Fibroblast of skin of left quadriceps (primary cell): ENCODE measurements at regions not wholly inside any gene's neighbourhood (a gene's known extent, or its start where the extent isn't known, plus 50 kb on each side); places are given as distances from the start of the nearest gene placed in this dataset.
A peak's percentile ranks its signal among the peaks of the same experiment; 100 is the strongest.
"Not testable (repeated sequence)": the region's sequence is repeated elsewhere in the genome, so short reads cannot be mapped to it uniquely, and the experiment has no call there.

Experiments used
- DNase-seq, 2 experiments: peaks; one replicate each; pipeline ENCODE4 v3.0.0-alpha.2; 2013; ENCODE audit warnings: low read depth in 2 of 2

DNA sequence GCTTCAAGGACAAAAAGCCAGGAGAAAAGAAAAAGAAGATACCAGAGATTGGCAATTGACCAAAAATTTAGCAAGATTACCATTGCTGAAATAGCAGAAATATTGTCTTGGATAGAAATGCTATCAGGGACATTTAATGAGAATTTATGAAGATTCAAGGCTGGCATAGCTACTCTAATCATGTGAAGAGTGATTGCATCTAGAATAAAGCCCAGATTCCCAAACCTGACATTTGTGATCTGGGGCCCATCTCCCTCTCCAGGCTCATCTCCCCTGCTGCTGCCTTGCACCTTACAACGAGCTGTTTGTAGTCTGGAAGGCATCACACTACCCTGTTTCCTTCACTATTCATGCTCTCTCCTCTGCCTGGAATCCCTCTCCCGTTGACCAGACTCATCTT is 114.5 kb downstream of the C9orf152 start:
- no peak for DNase-seq

DNA sequence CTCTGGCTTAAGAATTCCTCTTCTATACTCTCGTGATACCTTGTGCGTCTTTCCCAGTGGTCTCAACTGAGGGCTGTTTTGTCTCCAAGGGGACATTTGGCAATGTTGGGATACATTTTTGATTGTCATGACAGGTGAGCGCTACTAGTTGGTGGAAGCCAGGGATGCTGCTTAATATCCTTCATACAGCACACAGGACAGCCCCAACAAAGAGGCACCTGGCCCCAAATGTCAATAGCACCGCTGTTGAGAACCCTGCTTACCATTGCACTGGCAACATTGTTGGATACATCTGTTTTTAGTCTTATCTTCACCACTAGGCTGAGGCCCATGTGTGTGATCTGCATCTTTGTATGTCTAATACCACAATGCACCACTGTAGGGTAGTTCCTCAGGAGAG is 114.1 kb downstream of the C9orf152 start:
- no peak for DNase-seq

DNA sequence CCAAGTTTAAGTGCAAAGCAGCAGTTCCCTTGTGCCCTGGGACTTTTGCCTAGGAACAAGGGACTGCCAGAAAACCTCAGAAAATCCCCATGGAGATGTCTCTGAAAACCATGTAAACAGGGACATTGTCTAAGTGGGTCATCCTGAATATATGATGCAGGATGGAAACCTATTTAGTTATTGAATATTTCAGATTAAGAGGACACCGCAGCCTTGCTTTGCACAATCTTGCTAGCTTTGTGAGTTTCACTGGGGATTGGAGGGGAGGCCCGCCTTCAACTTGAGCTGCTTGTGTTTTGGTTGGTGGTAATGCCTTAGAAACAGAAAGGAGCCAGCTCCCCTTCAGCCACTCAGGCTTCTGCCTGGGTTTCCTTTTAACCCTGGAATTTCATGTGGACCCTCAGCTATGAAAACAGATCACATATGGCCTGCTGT is 112.8 kb downstream of the C9orf152 start:
- peak in 1 of 2 experiments; percentile 30 for DNase-seq

DNA sequence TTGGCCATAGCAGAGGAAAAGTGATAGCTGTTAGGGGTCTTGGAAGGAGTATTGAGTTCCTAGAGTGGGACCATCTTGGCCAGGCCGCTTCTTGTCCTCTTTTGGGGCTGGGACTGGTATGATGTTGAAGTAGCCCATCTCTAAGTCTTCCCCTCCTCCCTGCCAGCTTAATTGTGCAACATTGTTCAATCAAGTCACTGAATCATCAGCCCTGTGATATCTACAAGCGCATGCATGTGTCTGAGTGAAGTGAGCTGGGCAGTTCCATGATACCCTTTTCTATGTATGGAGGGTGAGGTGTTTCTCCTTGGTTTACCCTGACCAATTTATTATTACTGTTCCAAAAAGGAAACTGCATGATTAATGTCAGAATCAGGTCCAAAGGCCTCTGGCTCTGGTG is 112.2 kb downstream of the C9orf152 start:
- DNase-seq: peak in 1 of 2 experiments; percentile 21

DNA sequence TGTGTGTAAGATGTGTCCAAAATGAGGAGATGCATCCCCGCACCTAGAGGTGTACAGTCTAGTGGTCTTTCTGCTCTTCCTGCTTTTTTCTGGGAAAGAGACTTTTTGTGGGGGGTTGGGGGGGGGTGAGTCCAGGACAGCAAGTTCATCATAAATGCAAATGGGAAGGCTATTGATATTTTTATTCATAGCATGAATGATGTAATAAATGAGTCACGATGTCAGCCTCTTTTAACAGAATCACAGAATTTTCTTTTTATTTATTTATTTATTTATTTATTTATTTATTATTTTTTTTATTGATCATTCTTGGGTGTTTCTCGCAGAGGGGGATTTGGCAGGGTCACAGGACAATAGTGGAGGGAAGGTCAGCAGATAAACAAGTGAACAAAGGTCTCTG is 111.3 kb downstream of the C9orf152 start:
- not testable (repeated sequence) for DNase-seq

DNA sequence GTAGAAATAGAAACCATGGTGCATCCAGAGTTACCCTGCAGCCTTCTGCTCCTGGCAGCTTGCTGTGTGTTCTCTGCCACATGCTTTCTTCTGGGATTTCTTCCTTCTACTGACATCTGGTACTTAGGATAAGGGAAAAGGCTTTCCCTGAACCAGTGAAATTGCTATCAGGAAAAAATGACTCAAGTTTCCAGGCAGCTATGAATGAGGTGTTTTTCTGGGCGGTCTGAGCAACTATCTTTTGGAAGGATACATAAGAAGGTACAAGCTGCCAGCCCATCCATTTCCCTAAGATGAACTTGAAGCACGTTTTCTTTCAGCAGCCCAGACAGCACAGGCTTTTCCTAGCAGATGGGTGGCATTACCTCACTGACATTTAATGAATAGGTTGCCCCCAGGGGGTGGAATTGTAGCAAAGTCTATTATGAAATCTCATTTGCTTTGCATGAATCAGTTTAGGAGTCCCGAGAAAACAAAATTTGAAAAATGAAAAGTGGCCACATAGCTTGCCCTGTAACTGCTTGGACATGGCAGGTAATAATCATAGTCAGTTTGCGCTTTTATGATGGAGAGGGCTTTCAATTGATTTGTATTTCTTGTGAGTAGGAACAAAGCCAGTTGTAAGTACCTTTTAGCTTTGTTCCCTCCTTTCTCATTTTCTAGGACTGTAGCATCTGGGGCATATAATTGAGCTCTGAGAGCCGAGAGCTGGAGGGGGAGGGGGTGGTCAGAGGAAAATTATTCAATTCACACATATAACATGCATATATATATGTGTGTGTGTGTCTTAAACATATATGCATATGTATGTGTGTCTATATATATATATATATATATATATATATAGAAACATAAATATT is 108.5 kb downstream of the C9orf152 start:
- peak; percentile 72 to 75 for DNase-seq

DNA sequence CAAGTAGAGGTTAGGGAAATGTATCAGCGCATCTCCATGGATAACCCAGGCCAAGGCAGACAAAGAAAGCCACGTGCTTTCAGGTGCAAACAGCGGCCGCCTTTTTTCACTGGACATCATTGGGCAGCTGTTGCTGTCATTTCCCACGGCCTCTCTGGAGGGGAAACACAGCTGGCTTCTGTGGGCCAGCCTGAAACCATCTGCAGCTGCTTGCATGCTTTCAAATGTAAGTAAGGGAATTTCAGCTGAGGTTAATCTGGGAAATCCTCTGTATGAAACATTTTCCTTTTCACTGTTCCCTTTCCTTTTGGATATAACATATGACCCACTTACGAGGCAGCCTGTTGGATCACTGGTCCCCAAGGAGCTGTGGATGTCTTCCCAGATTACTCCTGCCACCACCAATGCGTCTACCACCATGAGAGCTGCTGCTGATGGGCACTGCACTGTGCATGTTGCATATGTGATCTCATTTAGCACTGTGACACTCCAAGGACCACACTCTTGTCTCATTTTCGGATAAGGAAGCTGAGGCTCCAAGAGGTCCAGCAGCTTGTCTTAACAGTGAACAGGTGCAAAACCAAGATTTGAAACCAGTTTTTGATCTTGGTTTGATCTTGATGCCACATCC is 106.3 kb downstream of the C9orf152 start:
- no peak for DNase-seq

DNA sequence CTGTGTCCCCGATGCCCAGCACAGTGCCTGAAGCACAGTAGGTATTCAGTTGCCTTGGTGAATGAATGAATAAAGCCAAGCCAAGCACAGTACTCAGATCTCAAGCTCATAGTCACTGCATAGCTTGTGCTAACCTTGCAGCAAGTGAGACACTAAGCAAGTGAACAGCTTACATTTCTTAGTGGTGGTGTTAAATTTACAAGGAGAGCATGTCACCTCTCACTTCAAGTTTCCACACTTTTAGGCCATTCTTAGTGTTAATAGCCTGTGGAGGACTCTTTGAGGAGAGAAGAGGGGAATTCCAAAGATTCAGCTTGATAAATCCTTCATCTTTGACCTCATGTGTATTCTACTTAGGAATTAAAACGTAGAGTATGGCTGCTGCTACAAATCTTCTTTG is 104.7 kb downstream of the C9orf152 start:
- DNase-seq: no peak

DNA sequence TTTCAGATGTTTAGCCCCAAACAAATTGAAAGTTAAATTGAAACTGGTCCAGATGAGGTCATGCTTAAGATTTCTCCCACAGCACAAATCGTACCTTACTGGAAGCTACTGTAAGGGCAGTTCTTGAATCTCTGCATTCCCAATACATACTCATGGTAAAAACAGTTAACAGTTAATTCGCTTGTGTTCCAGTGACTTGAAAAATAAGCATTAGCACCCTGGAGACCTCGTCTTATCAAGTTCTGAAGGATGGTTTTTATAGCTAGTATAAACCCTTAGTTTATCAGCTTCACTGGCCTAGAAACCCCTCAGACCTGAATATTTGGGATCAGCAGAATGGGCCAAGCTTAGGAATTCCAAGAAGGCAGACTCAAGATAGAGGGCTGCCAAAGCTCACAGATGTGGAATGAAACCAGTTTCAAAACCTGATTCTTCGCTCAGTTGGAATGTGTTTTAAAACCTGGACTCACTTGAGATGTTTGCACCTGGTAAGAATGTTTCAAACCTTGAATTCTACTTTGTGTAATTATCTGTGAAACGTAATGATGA is 103.6 kb downstream of the C9orf152 start:
- no peak for DNase-seq

DNA sequence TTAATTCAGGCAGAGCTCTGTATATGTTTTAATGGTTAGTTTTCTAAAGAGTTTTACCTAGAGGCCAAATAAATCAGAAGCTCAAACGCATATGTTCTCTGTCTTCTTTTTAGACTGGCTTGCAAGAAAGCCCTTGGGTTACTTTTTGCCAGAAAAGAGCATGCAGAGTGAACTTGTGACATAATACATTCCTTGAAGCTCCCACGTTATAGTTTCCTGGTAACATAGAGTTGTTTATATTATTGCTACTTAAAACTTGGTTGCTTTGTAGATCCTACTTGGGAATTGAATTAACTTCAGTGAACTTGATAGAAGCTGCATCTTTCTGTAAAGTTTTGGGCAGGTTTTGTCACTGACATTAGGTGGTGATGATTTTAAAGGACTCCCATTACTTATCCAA is 102.9 kb downstream of the C9orf152 start:
- DNase-seq: peak in 1 of 2 experiments; percentile 35

DNA sequence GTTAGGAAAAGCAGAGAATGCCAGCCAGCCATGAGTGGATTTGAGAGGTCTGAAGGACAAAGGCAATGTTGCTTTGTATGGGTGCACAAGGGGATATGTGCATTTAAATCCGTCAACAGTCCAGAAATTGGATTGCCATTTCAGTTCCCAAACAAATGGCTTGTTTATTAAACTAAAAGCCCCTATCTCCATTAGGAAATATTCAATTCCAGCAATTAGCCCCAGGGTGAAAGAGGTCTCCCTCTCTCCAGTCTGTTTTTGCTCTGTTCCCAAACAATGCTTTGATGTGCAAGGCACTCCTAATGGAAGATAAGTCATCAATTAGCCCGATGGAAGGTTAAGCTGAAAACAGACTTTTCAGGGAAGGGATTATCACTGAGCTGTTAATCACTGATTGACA is 101.3 kb downstream of the C9orf152 start:
- no peak for DNase-seq

DNA sequence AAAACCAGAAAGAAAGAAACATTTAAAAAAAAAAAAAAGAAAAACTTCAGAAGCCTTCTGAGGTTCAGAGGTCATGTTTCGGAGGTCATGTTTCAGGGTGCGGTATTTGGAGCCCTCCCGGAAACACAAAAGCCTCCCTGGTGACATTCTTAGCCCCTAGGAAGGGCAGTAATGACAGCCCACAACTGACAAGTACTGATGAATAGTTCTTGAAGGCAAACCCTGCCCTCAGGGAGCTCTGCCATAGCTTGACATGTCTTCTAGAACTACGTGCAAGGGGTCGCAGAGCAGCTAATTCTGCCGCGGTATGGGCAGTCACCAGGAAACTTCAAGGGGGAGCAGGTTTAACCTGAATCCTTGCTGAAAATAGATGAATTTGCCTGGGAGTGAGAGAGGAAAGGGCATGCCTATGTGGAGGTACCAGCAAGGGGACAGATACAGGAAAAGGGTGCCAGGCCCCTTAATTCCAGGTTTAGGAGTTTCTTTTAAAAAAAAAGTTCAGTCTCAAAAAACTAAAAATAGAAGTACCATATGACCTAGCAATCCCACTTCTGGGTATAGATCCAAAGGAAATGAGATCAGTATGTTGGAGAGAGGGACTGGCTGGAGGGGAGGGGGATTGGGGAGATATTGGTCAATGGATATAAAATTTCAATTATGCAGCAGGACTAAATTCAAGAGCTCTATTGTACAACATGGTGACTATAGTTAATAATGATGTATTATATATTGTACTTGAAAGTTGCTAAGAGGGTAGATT is 98.4 kb downstream of the C9orf152 start:
- DNase-seq: no peak

DNA sequence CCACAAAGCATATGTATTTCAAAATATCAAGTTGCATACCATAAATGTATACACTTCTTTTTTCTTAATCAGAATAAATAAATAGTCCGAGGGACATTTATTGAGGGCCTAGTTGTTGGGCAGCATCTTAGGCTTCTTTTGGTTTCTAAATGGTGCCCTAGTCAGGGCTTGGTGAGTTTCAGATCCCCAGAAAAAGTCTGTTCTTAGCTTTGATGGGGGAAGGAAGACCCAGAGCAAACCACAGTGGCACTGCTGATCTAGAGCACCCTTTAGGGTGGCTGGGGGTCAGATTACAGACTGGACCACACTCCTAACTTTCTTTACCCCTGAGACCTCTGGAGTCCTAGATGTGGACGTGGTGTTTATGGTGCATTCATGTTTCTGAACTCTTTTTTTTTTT is 97.8 kb downstream of the C9orf152 start:
- DNase-seq: no peak

DNA sequence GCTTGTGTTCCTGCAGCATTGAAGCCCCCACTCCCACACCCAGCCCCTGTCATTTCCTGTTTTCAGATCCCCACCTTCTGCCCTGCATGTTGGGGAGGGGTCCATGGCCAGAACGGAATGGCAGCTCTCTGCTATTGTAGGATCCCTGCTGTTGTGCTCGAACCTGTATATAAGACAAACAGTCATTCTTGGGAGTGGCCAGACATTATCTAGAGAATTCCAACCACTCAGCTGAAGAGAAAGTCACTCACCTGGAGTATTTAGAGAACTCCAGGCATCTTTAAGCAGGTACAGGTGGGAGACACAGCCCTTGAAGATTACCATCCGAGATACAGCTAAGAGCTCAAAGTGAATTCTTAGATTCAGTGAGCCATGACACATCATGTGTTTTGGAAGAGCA is 96.1 kb downstream of the C9orf152 start:
- no peak for DNase-seq

DNA sequence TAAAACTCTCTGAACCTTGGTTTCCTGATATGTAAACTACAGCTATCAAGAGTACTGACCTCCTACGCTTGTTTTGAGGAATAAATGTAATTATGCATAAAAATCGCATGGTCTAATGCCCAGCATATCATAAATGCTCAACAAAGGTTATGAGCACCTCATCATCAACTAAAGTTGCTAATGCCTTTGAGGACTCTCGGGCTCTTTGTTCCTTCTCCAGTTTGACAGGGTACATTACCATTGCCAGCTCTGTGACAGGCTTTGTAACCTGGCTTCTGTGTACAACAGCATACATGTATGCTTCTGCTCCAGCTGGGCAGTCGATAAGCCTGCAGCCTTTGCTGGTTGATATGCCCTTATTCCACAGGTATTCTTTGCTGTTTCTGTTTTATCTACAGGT is 95.2 kb downstream of the C9orf152 start:
- DNase-seq: no peak

DNA sequence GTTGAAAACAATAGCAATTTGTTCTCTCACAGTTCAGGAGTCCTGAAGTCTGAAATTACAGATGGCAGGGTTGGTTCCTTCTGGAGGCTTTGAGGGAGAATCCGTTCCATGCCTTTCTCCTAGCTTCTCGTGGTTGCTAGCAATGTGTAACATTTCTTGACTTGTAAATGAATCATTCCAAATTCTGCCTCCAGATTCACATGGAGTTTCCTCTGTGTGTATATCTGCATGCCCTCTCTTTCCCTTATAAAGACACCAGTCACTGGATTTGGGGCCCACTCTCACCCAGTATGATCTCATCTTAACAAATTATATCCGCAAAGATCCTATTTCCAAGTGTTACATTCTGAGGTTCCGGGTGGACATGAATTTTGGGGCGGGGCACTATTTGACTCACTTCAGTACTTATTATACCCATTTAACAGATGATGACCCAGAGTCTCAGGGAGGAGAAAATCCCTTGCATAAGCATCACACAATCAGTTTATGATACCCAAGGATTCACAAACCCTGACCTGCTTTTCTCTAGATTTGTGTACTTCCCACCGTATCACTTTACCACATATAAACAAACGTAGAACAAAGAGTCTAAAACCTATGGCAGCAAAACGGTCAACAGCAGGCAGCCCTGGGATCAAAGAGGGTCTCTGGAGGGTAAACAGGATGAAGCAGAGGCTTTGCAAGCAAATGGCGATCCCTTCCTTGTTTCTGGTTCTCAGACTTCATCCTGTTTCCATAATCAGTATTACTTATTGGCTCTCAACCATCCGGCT is 93.7 kb downstream of the C9orf152 start:
- no peak for DNase-seq

DNA sequence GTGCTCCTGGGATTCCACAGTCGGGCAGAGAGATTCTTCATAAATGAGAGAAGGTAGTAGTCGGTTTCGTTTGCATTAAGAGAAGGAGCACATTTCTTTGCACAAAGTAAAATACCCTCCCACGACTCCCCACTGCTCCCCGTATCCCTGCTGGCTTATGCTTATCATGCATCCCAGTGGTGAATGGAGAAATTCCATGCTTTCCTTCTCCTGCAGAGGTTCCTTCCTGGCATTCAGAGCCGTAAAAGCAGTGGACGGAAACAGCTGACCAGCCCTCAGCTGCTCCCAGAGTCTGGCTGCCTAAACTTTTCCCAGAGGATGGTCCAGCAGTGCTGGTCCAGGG is 93.1 kb downstream of the C9orf152 start:
- no peak for DNase-seq

DNA sequence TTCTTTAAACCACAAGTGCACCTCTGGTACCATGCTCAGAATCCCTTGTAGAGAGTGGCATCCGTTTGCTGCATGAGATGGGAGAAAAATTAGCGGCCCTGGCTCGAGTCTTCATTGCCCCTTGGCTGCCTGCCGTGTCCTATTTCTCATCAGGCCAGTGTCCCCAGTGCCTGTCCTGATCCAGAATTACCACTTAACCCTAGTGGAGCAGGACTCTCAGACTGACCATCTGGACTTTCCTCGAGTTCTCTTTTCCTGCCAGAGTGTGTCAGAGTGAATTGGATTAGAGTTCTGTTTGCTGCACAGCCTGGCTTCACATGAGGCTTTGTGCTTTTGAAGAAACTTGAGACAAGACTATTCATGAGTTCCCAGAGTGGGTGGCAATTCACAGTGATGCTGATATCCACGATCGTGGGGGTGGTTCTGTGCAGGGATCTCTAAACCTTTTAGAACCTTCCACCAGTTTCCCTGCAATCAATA is 92.6 kb downstream of the C9orf152 start:
- no peak for DNase-seq

DNA sequence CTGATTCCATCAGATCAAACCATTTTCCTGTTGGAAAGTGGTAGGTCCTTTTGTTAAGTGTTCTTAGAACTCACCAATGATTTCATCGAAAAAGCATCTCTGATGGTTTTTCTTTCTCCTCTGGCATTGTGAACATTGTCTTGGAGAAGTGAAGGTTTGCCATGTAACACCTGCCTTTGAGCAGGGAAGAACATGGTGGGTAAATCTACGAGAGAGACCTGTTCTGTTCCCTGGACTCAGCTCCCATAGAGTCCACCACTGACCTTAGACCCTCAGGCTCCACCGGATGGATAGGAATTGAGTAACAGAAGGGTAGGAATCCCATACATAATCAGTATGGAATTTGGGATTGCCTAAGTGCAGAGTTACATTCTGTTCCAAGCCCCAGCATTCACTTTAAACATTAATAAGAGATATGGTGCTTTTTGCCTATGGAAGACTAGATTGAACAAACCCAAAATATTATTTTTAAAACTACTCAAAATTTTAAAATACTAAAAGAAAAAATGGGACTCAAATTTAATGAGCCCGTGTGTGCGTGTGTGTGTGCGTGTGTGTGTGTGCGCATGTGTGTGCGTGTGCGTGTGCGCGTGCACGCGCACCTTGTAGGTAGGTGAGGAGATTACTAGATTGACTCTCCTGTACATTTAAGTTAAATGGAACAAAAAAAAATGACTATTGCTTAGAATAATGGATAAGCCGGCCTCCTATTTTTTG is 92.0 kb downstream of the C9orf152 start:
- peak in 1 of 2 experiments; percentile 71 for DNase-seq

DNA sequence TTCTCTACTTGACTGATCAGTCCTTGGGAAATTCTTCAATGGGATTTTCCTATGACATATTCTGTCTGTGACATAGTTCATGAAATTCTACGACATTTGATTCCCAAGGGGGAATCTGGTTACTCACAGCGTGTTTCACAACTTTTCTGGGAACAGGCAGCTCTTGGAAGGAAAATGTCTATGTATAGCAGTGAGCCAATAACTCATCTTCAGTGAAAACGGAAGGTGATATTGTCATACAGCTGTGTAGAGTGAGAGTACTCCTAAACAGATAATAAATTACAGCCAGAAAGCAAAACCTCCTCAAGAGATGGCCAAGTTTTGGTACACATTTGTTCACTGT is 91.4 kb downstream of the C9orf152 start:
- peak; percentile 92 to 93 for DNase-seq

DNA sequence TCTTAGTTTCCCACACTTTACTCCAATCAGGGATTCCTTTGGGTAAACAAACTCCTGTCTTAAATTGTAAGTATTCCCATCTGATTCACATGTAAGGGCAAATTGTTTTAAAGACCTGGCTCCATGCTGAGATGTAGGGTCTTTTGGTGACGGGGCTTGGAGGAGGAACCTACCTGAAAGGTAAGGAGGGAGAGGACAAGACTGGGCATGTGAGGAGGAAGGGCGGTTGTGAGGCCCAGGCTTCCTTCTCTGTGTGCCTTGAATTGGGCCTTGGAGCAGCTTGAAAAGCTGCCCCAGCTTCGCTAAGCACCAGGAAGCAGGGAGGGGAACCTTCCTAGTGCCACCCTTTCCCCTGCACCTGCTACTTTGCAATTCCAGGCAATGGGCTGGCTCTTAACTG is 86.8 kb downstream of the C9orf152 start:
- DNase-seq: no peak
